Heart right ventricle (tissue), 16 donors: ENCODE measurements at regions not wholly inside any gene's neighbourhood (a gene's known extent, or its start where the extent isn't known, plus 50 kb on each side); places are given as distances from the start of the nearest gene placed in this dataset.

Experiments used
- ATAC-seq, 8 donors: fragments of 200-7000 bp; cut with Tn5 transposase; one replicate each; pipeline ENCODE4 v1.9.1; 2020; ENCODE audit warnings: mild to moderate bottlenecking in 8 of 8, moderate library complexity in 8 of 8, moderate number of reproducible peaks in 1 of 8
- DNase-seq, 2 donors: peaks; one replicate each; pipeline ENCODE4 v3.0.0-alpha.2; 2020
- H3K27ac ChIP-seq, 10 donors: fragments of 200-600 bp; sonication (generic) in 2 of 10; one replicate each; pipeline versions ENCODE4 v1.5.0 to v1.8.0; 2020 to 2022; ENCODE audit warnings: mild to moderate bottlenecking in 3 of 10
- H3K27me3 ChIP-seq, 7 donors: fragments of 200-600 bp; one replicate each; pipeline ENCODE4 v1.8.0; 2021 to 2022; ENCODE audit warnings: mild to moderate bottlenecking in 2 of 7
- H3K36me3 ChIP-seq, 9 donors: fragments of 200-600 bp; sonication (generic) in 1 of 9; one replicate each; pipeline versions ENCODE4 v1.5.0 to v1.8.0; 2020 to 2022; ENCODE audit warnings: mild to moderate bottlenecking in 2 of 9
- H3K4me1 ChIP-seq, 9 donors: fragments of 200-600 bp; sonication (generic) in 1 of 9; one replicate each; pipeline versions ENCODE4 v1.5.0 to v1.8.0; 2020 to 2022; ENCODE audit warnings: mild to moderate bottlenecking in 4 of 9
- H3K4me3 ChIP-seq, 10 donors: fragments of 200-600 bp; sonication (generic) in 2 of 10; one replicate each; pipeline versions ENCODE4 v1.5.0 to v1.8.0; 2020 to 2022; ENCODE audit warnings: mild to moderate bottlenecking in 7 of 10, moderate library complexity in 2 of 10
- H3K9me3 ChIP-seq, 11 donors: fragments of 200-600 bp in 10 of 11; sonication (generic) in 2 of 11; one replicate each; pipeline versions ENCODE4 v1.5.0 to v1.8.0; 2013 to 2022; ENCODE audit warnings: mild to moderate bottlenecking in 2 of 11, control low read depth in 1 of 11, moderate library complexity in 1 of 11
- CTCF ChIP-seq, 9 donors: fragments of 200-600 bp; sonication (generic) in 2 of 9; IDR thresholded peaks; one replicate each; pipeline versions ENCODE4 v1.5.0 to v1.8.0; 2021 to 2022; ENCODE audit warnings: antibody characterized with exemption in 9 of 9, mild to moderate bottlenecking in 5 of 9, moderate library complexity in 1 of 9
- WGBS, 2 donors: extraction: QIAGEN DNeasy Blood & Tissue Kit; methylation state at CpG; one replicate each; pipeline ENCODE4 v1.1.7; 2013; ENCODE audit warnings: inconsistent platforms in 1 of 2; 5-methylcytosine and 5-hydroxymethylcytosine counted together
- intact Hi-C, 10 donors: fragments of 100-400 bp; cut with DNase I; formaldehyde crosslinking; loops; one replicate each; pipeline versions ENCODE4 v1.11.1 to v1.14.2; 2022
- donor health status: Arrhythmogenic right ventricular cardiomyopathy.
- donor health status: ischemic (EF 13 %, LVEDD 7.1; RV severe dilation, severe dysfunction).
- donor health status: healthy with polysubstance abuse.
- donor health status: DM: no; HTN: yes; CAD: no.
- donor health status: DM: no; HTN: no; CAD: no.
- donor health status: ischemic (EF 25% LVEDD 6.9; RV normal size, moderate dysfunction).
- donor health status: ischemic (EF 25% LVEDD 5.7; RV mildly dilated, moderate dysfunction).
- donor health status: healthy.
- donor health status: DM: yes; HTN: yes; CAD: no.
- donor health status: Ischemic cardiomyopathy.
- donor health status: ischemic (EF 35%, LVEDD 5.7; RV mildly dilated, moderate dysfunction).
- donor health status: nonischemic (EF 11% LVEDD 7.7; RV severe dilation, severe dysfunction).
- donor health status: DM: yes; HTN: yes; CAD: no.
- donor health status: PGD.
- donor health status: ischemic (EF 29% LVEDD 5.4; RV normal size, mild dysfunction).
- donor health status: nonischemic (EF 23%, LVEDD 6.1; RV moderate dilation, normal function).

DNA sequence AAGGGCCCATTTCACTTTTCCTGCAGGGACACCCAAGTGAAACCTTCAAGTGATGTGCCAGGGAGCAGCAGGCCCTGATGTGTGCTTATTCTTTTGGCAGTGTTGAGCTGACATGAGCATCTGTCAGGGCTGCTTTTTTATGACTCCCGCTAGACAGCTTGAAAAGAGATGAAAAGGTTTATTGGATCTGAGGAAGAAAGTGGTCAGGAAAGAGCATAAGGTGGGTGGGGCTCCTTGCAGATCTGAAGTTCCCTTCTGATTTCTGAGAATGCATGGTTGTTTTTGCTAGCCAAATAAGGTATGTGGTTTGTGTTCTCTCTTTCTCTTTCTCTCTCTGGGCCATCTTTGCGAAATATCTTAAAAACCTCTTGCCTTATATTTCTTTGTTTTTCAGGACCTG is 316.1 kb downstream of the DMRT2 start:
- Histone ChIP-seq H3K9me3 (no peaks in the 10 kb centered on the region), H3K4me3 (no peak overlapping the region), H3K27me3 (peaks cover 0 to 3% (median 0%) of the 10 kb centered on the region in 7 donors), H3K4me1 (no peaks in the 10 kb centered on the region), H3K36me3 (no peaks in the 10 kb centered on the region), H3K27ac (no peak overlapping the region)
- ATAC-seq (no peak), DNase-seq (no peak)
- no peak for TF ChIP-seq CTCF (IDR thresholded peaks at IDR 0.05)
- 88% methylated on average over 2 of the region's 2 CpGs for WGBS, 2 donors
- intact Hi-C loops, result no loop called here

DNA sequence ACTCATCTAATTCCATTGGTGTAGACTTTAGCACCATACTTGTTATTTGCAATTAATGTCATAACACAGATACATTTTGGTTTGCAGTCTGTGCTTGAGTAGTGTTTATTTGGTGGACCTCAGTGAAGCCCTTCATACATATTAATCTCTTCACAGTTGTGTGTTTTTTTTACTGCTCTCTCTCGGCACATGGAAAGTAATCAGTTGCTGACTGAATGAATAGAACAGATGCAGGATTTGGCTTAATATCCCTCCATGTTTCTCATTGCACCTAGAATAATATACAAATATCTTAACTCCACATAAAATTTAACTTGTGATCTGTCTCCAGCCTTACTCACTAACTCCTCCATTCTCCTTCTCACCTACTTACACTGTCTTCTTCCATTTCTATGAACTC is 319.1 kb downstream of the DMRT2 start:
- no peak for DNase-seq
- H3K27ac ChIP-seq, result no peak overlapping the region
- no peaks in the 10 kb centered on the region for H3K9me3 ChIP-seq
- no peak for ATAC-seq
- no peak overlapping the region for H3K4me3 ChIP-seq
- no peak for TF ChIP-seq CTCF (IDR thresholded peaks at IDR 0.05)
- H3K4me1 ChIP-seq, result no peaks in the 10 kb centered on the region
- WGBS, 2 donors, result 65 to 72% methylated on average over 1 of the region's 1 CpG
- no peaks in the 10 kb centered on the region for H3K36me3 ChIP-seq
- intact Hi-C loops, result no loop called here
- H3K27me3 ChIP-seq, result peaks cover 0 to 3% (median 0%) of the 10 kb centered on the region in 7 donors

GRCh38 chr9:1373445-1373844 is 323.3 kb downstream of the DMRT2 start:
- peaks cover 0 to 3% (median 0%) of the 10 kb centered on the region in 7 donors for H3K27me3 ChIP-seq
- H3K9me3 ChIP-seq, result no peaks in the 10 kb centered on the region
- H3K4me1 ChIP-seq, result no peaks in the 10 kb centered on the region
- ATAC-seq (no peak), DNase-seq (no peak)
- H3K27ac ChIP-seq, result no peak overlapping the region
- no peak overlapping the region for H3K4me3 ChIP-seq
- intact Hi-C loops, result no loop called here
- H3K36me3 ChIP-seq, result no peaks in the 10 kb centered on the region
- 70 to 79% methylated on average over 5 of the region's 5 CpGs for WGBS, 2 donors
- no peak for TF ChIP-seq CTCF (IDR thresholded peaks at IDR 0.05)

DNA sequence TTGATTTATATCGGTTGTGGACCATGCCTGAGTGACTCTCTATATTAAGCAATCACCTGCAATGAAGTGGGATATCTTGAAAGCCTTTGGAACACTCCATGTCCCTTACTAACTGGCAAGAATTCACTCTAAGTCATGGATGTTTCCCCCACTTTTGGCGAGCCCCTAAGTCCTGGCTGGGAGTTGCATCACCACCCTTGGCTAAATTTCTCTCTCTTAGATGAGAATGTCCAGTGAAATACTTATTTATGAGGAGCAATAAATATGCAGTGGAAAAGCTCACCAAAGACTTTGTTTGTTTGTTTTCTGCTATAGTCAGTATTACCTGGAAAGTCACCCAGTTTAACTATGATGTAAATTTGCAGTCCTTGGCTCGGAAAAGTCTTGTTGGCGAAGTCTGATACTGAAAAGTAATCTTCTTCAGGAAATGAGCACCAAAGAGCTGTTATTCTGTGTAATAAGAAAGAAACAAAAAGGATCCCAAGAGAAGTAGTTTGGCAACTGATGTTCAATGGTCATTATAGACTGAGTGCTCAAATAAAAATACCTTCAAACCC is 333.8 kb downstream of the DMRT2 start:
- no peaks in the 10 kb centered on the region for H3K9me3 ChIP-seq
- H3K27ac ChIP-seq, result no peak overlapping the region
- H3K4me1 ChIP-seq, result no peaks in the 10 kb centered on the region
- intact Hi-C loops, result no loop called here
- WGBS, 2 donors, result 49 to 60% methylated on average over 4 of the region's 4 CpGs
- H3K4me3 ChIP-seq, result no peak overlapping the region
- TF ChIP-seq CTCF (IDR thresholded peaks at IDR 0.05), result no peak
- H3K36me3 ChIP-seq, result no peaks in the 10 kb centered on the region
- no peaks in the 10 kb centered on the region for H3K27me3 ChIP-seq
- peak in 1 of 8 donors; percentile 38 for ATAC-seq
- DNase-seq, result no peak
